GM19397 (cell line): ENCODE measurements at regions not wholly inside any gene's neighbourhood (a gene's known extent, or its start where the extent isn't known, plus 50 kb on each side); places are given as distances from the start of the nearest gene placed in this dataset.

Experiments used
- ATAC-seq: cut with Tn5 transposase; IDR thresholded peaks from one replicate; pipeline ENCODE4 v1.9.1; 2021; ENCODE audit warnings: mild to moderate bottlenecking, moderate library complexity; ENCODE audit not compliant: unreplicated experiment

- no peak for ATAC-seq
Observed at GRCh38 chr19:29263305-29264135, 50.6 kb upstream of the UQCRFS1 start.

DNA sequence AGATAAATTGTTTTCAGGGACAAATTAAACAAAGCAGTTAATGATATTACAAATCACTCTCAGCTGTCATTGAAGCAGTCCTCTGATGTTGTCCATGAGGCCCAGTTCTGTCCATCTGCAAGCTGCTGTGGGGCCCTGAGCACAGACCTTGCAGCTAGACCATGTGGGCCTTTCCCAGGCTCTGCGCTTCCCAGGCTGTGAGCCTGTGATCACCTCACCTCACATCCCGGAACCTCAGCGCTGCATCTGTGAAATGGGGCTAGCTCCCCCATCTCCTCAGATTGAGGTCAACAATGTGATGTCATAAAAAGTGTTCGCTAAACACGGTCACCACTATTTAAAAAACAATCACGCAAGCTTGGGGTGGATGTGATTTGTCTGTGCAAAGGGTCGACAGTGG, 51.9 kb upstream of the UQCRFS1 start:
- ATAC-seq: no peak

- no peak for ATAC-seq
Observed at GRCh38 chr19:29265436-29265835, 52.5 kb upstream of the UQCRFS1 start.

- ATAC-seq: no peak
Observed at GRCh38 chr19:29266001-29266400, 53.0 kb upstream of the UQCRFS1 start.

DNA sequence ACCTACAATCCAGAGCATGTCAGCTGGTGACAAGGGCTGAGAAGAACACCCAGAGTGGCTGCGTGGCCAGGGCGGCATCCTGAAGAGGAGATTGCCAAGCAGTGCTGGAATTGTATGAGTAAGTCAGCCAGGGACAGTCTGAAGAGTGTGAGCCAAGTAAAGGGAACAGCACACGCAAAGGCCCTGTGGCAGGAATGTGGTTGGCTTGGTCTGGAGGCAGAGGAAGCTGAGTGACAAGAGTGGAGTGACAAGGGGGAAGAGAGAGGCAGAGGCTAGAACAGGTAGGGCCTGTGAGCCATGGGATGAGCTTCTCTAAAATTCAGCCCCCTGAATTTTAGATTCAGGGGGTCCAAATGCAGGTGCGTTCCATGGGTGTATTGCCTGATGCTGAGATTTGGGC, 53.7 kb upstream of the UQCRFS1 start:
- no peak for ATAC-seq

- ATAC-seq: no peak
Observed at GRCh38 chr19:29267701-29268100, 54.8 kb upstream of the UQCRFS1 start.

DNA sequence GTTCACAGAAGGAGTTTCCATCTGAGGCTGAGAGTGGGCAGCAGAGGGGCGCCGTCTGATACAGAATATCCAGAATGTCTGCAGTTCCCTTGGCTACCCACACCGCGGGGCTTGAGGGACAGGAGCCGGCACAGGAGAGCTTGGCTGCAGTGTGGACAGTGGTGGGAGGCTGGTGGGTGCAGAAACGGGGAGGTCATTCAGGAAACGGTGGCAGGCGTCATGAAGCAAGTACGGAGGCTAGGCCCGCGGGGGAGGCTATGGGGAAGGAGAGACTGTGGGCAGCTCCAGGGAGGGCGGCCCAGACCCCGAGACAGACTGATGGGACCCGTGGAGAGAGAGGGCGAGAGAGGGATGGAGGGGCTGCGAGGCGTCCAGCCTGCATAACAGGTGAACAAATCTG, 55.2 kb upstream of the UQCRFS1 start:
- no peak for ATAC-seq

- no peak for ATAC-seq
Observed at GRCh38 chr19:29268721-29269393, 55.9 kb upstream of the UQCRFS1 start.

- ATAC-seq: no peak
Observed at GRCh38 chr19:29269641-29270040, 56.7 kb upstream of the UQCRFS1 start.

- ATAC-seq: no peak
Observed at GRCh38 chr19:29271341-29271740, 58.4 kb upstream of the UQCRFS1 start.

- no peak for ATAC-seq
Observed at GRCh38 chr19:29271911-29272310, 59.0 kb upstream of the UQCRFS1 start.

GRCh38 chr19:29273000-29273640, 60.2 kb upstream of the UQCRFS1 start:
- no peak for ATAC-seq

GRCh38 chr19:29275266-29275665, 62.3 kb upstream of the UQCRFS1 start:
- ATAC-seq: no peak

DNA sequence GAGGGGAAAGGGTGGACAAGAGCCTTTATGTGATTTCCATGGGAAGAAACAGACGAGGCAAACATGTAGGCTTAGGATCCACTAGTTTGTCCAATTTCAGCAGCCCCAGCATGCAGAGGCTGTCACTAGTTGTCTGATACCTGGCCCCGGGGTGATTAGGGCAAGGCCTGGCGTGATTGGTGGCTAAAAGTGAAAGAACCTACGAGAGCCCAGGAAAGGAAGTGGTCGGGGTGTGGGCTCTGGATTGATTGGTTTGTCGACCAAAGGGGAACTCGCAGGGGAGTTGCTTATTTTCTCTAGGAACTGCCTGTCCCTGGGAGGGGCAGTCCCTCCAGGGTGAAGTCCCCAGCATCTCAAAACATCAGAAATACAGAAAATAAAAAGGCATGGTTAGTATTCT, 64.2 kb upstream of the UQCRFS1 start:
- peak; percentile 95 for ATAC-seq

GRCh38 chr19:29278716-29279115, 65.8 kb upstream of the UQCRFS1 start:
- no peak for ATAC-seq

DNA sequence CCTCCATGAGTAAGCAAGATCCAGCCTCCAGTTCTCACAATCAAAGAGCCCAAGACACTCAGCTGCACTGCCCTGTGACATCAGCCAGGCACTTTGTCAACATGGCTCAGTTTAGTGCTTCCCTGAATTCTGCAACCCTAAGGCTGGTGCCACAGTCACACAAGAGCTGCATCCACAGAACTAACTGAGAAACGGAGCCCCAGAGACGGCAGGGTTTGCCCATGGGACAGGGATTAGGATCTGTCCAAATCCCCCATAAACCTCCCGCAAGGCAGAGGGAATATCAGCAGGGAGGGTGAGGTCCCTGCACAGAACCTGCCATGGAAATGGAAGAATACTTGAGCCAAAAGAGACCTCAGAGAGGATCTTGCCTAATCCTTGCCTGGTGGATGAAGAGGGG, 70.4 kb upstream of the UQCRFS1 start:
- ATAC-seq: no peak

DNA sequence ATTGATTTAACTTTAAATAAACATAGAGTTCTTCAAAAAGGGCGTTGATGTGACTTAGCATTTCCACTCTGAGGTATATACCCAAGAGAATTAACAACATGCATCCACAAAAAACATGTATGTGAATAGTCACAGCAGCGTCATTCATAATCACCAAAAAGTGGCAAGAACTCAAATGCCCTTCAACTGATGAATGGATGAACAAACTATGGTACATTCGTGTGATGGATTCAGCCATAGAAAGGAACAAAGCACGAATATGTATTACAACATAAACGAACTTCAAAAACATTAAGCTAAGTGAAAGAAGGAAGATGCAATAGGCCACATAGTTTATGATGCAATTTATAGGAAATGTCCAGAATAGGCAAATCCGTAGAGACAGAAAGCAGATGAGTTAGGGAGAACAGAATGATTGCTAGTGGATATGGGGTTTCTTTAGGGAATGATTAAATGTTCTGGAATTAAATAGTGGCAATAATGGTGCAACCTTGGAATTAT, 72.3 kb upstream of the UQCRFS1 start:
- no peak for ATAC-seq

- ATAC-seq: no peak
Observed at GRCh38 chr19:29285878-29286277, 72.9 kb upstream of the UQCRFS1 start.

DNA sequence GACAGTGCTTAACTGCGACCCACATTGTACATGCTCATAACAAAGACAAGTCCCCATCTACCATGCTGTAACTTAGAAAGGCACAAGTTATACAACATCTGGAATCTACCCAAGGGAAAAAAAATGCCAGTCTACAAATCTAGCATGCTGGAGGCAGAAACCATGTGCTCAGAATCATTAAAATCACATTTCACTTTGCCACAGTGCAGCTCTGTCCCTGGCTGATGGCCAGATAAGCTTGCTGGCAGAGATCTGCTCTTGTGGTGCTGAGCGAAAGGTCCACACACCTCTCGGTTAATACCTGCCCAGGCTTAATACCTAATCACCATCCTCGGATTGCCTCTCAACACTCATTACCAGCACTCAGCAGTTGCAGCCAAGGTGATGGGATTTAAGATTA, 74.1 kb upstream of the UQCRFS1 start:
- ATAC-seq: no peak

DNA sequence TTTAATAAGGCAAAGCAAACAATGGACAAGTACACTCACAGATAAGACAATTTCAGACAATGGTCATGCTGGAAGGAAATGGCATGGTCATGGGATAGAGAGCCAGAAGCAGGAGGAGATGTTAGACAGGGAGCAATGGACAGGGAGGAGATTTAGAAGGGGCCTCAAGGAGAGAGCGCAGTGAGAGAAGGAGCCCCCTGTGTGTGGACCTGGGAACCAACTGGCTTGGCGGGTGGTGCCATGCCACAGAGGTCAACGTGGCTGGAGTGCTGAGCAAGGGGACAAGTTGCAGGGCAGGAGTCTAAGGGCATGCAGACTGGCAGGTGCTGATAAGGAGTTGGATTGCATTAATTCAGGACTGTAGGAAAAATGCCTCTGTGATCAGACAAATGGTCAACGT, 75.3 kb upstream of the UQCRFS1 start:
- no peak for ATAC-seq

GRCh38 chr19:29289020-29289419, 76.1 kb upstream of the UQCRFS1 start:
- ATAC-seq: no peak

GRCh38 chr19:29290853-29291252, 77.9 kb upstream of the UQCRFS1 start:
- no peak for ATAC-seq
